ENCODE measurements at regions not wholly inside any gene's neighbourhood (a gene's known extent, or its start where the extent isn't known, plus 50 kb on each side); places are given as distances from the start of the nearest gene placed in this dataset.

DNA sequence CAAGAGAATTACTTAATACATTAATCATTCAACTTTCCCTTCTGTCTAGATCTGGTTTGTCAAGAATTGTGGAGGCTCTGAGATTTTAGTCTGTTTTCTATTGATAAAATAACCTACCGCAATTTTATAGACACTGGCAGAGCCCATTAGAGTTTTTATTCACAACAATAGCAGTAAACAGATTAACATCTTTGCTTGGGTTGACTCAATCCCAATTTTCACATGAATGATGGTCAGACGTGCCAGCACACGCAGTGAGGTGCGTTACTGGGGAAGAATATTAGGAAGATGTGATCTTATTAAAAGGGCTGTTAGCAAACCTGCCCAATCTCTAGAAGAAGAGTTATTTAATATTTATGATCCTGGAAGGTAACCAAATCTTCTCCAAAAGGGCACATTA is 736.6 kb downstream of the MRPL39 start:
- no peak for DNase-seq

DNA sequence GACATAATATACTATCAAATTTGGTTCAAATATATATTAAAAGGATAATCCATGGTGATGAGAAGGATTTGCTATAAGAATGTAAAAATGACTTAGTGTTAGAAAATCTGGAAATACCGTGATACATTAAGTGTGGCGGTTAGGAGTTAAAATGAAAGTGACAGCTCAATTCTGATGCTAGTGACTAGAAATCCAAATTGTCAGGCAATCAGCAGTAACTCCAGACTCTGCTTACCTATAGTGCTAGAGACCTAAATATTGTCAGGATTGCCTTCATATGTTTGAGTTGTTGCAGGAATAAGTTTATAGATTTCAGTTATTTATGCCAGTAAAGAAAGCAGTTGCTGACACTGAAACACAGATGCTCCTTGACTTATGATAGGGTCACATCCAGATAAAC is 737.4 kb downstream of the MRPL39 start:
- DNase-seq, result no peak

DNA sequence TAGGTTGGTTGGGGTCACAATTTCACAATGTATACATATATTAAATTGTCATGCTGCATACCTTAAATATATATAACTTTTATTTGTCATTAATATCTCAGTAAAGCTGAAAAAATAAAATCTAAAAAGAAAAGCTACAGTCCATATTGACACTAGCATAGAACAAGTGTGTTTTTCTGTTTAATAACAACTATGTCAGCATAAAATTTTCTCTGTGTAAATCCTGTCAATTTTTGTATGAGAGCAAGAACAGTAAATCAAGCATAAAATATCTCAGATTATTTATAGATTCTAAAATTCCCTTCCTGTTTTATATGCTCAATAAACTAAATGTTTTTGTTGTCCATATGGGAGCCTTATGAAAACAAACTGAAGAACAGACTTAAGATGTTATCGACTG is 739.2 kb downstream of the MRPL39 start:
- no peak for DNase-seq

DNA sequence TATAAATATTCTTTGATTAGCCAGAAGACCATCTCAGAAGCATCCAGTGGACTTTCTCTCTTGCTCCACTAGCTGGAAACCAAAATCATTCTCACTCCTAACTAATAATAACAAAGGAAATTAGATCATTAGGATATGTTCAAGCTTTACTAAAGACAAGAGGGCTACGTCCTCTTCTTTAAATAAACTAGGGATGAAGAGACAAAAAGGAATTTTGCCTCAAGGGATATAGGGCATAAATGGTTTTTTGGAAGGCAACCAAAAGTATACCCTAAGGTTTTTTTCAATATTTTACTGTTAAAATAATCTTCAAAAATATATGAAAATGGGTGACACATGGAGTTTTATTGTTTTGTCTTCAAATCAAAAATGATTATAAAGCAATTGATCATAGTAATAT is 745.8 kb downstream of the MRPL39 start:
- no peak for DNase-seq

DNA sequence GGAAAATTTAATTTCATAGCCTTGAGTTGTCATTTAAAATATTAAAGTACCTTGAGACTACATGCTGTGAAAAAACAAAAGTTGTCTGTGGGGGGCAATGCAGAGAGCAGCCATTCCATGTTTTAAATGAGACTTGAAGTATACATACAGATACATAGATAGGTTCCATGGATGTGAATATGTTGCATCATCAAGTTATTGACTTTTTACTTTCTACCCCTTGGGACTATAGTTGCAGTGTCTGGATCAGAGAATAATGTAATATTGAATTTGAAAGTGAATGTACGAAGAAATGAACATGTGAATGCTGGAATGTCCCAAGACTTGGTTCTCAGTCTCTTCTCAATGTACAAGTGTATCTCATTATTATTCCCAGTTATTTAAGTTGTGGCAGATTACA is 751.0 kb downstream of the MRPL39 start:
- no peak for DNase-seq

DNA sequence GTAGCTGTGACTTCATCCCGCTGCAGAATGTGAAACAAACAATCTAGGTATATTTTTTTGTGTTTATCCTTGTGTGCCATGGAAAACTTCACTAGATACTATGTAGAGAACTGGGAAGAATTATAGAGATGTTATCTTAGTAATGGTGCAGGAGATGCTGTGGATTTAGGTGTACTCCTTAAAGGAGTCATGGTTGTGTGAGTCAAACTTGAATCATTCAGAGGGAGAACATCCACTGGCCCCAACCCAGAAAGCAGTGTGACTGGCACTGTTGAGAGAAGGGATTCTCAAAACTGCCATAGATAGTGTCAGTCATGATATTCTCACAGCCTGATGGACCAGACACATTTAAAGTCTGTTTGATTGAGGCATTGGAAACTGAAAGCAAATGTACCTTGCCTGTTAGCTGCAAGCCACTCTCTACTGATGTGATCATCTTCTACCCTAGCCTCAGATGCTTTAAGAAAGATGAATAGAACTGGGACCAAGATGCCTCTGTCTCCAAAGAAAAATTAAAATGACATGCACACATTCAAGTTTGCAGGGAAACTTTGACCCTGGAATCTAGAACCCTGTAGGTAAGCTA is 754.6 kb downstream of the MRPL39 start:
- DNase-seq, result no peak

DNA sequence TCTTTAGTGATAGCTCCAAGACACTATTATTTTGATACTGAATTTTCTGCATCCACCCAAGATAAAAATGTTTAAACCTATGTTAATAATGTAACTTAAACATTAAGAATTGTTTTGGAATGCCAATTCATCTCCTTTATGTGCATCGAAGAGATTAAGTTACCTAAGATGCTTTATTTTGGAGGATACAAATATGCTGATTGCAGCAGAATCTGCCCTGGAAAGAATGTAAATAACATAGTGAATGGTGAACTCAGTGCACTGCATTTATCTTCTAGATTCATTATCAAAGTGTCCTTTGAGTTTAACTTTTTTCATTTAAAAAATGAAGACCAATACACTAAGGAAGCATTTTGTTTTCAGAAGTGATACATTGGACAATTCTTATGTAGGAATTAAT is 757.2 kb downstream of the MRPL39 start:
- DNase-seq, result no peak

DNA sequence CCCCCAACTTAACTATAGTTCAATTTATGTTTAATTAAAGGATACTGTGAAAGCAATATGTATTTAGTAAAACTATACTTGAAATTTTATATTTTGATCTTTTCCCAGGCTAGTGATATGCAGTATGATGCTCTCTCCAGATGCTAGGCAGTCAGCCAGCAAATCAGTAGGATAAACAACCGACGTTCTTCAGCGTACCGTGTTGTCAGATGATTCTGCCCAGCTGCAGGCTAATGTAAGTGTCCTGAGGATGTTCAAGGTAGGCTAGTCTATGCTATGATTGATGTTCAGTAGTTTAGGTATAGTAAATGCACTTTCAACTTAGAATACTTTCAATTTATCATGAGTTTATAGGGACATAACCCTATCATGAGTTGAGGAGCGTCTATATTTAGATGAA is 762.6 kb downstream of the MRPL39 start:
- no peak for DNase-seq

DNA sequence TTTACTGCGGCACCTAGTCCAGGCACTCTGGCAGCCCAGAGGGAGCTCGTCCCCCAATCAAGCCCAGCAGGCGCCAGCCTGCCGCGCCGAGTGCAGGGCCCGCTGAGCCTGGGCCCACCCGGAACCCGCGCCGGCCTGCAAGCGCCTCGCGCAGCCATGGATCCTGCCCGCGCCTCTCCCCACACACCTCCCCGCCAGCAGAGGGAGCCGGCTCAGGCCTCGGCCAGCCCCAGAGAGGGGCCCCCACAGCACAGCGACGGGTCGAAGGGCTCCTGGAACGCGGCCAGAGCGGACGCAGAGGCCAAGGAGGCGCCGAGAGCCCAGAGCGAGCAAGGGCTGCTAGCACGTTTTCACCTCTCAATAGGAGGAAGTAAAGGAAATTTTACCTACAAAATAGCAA is 767.0 kb downstream of the MRPL39 start:
- DNase-seq, result no peak

DNA sequence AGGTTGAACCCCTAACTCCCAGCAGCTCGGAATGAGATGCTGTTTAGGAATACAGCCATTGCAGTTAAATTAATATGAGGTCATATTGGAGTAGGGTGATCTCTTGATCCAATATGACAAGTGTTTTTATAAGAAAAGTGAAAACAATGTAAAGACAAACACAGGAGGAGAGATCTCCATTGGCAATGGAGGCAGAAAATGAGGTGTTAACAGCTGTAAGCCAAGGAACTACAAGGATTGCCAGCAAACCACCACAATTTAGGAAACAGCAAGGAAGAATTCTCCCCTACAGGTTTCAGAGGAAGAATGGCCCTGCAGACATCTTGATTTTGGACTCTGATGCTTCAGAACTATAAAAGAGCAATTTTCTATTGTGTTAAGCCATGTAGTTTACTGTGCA is 774.3 kb downstream of the MRPL39 start:
- DNase-seq, result no peak

DNA sequence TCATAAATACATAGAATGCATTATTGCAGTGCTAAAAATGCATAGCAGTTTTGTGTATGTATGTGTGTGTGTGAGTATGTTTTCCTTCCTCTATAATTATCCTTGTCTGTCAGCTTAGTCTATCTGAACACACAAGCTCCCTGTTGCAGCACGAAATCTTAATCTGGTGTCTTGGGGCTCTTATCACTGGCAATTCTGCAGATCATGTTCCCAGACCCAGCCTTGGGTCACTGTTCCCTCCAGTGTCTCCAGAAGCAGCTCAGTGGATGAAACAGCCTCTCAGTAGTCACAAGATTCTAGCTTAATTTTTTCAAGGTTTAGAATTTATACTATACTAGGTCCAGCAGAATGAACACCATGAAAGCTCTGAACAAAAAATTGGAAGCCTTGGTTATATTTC is 777.9 kb downstream of the MRPL39 start:
- no peak for DNase-seq

DNA sequence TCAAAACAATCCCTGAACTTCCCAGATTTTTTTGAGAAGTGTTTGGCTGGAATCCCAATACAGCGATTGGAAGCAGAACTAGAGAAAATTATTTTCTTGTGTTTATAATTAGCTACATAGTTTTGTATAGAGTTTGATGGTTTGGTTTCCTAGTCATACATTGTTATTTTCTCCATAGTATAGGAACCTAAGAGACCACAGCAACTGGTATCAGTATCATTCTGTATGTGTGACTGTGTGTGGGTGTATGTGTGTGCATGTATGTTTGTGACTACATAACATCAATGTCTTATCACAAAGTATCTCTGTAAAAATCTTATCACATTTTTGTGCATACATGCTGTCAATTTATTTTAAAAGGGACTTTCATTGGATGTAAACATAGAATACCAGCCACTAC is 780.5 kb downstream of the MRPL39 start:
- no peak for DNase-seq

DNA sequence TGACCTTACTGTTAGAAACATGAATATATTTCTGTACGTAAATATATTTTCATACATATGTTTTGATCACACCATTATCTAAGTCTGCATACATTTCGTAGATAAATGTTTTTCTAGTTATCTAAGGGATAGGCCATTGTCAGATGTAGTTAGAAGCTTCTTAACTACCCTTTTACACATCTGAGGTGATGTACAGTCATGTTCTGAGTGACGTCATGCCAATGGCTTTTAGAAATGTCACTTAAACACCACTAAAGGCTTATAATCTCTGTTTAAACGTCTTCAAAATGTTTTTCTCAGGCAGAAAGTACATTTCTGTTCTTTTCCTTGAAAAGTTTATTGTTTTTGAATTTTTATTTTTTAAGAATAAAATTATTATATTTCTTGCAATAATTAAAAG is 781.9 kb downstream of the MRPL39 start:
- no peak for DNase-seq

DNA sequence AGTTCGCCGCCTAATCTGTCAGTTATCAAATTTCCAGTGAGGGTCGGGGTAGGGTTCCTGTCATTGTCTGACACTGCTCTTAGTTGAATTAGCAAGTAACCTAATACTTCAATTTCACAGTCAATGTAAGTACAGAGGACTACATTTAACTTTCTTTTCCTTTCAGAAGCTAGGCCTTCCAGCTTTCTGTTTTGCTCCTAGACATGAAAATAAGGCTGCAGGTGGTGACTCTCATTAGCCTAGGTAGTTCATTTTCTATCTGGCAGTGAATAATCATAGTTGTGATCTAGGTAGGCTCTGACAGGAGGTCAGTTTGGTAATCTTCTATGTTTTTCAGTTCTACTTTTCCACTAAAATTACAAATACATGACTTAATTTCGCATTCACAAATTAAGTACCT is 783.1 kb downstream of the MRPL39 start:
- no peak for DNase-seq

DNA sequence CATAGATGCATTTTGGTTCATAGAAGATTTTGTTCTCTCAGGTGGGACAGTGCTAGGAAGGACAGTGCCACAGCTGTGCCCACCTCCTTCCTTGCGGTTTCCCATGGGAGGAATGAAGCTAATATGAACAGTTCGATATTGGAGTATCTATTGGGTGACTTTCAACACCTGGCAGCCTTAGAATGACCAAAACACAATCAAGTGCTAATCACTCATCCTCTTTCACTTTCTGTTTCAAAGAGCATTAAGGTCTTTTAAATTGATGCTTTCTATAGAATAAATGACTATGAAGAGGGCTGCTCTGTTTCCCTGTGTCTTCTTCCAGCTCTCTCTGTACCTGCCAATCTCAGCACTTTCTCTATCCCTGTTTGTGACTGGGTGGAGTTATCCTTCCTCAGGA is 784.0 kb downstream of the MRPL39 start:
- no peak for DNase-seq

DNA sequence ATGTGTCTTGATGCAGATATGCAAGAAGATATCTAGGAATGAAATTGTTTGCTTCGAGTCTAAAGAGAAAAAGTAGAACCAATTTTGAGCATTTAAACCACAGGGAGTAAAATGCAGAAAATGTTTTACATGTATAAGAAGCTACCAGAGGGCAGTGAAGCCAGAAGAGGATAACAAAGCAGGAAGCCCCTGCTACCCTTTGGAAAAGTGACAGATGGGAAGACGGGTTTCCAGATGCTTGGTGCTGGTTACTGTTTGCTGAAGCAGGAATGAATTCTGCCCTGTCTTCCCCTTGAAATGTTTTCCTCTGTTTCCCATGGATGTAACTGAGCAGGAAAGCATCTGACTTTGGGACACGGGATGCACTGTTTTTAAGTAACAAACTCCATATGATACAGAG is 822.2 kb downstream of the MRPL39 start:
- DNase-seq, result no peak

DNA sequence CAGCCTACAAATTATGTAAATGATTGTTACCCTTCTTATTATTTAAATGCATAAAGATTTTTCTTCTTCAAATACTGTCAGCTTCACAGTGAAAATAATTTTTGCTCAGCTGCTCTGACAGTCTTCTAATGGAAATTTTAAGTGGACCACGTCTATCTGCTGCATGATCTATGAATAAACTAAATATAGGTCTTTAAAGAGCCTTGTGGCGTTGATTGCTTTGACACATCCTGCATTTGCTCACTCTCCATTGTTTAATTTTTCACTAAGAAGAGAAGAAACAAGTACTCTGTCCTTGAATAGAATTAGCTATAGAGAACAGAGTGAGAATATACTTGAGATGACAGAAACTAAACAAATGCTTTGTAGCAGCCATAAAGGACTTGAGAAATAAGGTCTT is 826.1 kb downstream of the MRPL39 start:
- DNase-seq, result no peak

DNA sequence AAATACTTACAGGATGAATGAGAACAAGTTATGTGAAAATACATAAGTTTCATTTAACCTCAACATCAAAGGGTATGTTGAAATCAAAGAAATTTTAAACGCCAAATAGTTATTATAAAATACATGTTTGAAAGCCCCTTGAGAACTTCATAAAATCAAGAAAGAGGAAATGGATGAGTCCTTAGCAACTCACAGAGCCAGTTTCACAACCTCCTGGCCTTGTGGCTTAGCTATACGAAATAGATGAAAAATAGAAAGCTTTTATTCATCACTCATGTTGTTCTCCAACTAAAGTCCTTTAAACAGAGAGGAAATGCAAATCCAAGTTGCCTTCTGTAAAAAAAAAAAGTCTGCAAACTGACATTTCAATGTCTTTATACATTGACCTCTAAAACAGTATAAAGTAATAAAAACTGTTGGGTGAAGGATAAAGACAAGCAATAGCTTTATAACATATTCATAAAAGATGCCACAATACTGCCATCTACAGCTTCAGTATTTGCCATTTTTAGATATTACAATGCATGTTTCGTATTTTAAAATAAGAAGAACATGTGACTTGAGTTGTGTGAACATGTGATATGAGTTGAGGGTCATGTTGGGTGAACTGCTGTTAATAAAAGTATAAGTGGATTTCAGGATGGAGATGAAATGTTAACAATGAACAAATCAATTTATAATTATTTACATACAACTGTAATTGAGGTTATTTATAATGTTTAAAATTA is 847.8 kb downstream of the MRPL39 start:
- no peak for DNase-seq

DNA sequence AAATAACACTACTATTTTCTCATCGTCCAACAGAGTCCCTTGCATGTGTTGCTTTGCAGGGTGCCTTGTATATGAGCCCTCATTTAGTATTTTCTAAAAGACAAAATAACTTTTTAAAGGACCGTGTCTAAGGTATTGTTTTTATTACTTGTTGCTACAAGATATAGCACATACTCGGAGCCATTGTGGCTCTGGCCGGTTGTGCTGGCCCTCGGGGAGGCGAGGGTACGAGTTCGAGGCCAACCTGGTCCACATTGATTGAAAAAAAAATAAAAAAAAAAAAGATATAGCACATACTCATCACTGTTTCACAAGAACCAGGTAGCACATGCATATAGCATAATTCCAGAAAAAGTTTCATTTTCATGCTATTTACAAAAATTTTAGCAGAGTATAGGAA is 869.2 kb downstream of the MRPL39 start:
- no peak for DNase-seq

DNA sequence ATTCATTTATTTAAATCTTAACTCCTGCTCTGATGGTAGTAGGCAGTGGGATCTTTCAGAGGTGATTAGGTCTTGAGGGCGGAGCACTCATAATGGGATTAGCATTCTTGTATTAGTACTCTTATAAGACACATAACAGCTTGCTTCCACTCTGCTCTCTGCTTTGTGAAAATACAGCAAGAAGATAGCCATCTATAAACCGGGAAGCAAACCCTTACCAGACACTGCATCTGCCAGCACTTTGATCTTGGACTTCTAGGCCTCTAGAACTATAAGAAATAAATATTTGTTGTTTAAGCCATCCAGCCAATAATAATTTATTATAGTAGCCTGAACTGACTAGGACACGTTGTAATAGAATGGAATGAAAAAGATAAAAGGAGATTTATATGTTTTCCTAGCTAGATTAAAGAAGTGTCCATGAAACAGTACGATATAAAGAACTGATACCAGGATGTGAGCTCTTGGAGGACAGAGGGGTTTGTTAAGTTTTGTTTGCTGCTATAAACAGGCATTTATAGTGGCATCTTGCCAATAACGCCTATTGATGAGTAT is 869.9 kb downstream of the MRPL39 start:
- DNase-seq, result no peak

DNA sequence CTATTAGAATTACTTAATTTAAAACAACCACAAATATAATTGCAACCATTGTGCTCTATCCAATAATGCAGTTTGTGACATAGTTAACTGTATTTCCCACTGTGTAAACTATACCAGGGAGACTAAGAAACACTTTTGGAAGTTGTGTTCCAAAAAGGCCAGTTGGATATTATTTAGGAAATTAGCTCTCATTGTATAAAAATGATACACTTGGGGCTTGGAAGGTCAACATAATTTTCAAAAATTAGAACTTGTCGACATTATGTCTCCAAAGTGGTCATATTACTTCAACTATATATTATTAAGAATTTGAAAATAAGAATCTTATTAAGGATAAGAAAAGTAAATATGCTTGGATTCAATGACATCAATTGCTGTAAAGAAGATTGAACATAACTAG is 876.6 kb downstream of the MRPL39 start:
- no peak for DNase-seq

DNA sequence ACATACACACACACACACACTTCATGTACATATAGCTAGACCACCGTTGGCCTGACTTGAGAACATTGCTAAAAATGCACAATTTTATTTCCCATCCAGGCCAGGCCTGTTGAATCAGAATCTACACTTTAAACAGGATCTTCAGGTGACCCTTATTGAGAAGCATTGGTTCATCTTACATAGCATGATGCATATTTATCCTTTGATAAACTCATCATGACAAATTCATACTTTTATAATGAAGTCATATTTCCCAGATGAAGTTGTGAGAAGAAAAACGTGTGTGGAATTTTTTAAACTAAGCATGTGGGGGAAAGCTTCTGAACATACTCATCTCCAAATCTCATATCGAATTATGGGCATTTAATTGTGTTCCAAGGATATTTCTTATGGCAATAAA is 877.7 kb downstream of the MRPL39 start:
- no peak for DNase-seq

DNA sequence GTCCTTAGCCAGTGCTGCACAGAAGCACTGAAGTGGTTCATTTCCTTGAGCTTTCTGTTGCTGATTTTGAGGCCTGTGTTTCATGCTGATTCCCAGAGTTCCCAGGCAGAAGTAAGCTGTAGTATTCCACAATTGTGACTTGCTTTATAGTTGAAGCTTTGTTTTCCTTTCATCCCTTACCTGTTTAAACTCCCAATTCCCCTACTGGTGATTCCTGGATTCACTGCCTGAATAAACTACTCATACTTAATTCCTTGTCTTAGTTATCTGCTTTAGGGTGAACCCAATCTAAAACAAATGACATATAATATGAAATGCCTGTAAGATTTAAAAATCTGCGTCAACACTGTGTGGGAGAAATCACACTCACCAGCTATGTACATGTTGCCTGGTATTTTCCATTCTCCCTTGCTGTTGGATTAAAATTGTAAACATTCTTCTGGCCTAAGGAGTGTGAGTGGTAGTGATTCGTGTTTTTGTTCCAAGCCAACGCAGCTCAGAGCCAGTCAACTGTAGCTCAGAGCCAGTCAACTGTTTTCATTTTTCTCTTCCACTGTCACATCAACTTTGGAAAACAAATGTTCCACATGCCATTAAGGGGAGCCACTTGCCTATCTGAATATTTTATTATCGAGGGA is 879.4 kb downstream of the MRPL39 start:
- DNase-seq, result peak; percentile 3

Measured in right kidney (tissue), 1 donor.